H9 (cell line): ENCODE measurements at regions not wholly inside any gene's neighbourhood (a gene's known extent, or its start where the extent isn't known, plus 50 kb on each side); places are given as distances from the start of the nearest gene placed in this dataset.

ENCODE experiments used
- DNase-seq: peaks from one replicate; pipeline ENCODE4 v3.0.0-alpha.2; 2017
- H2AFZ ChIP-seq: one replicate; pipeline ENCODE4 v1.6.1; 2013; ENCODE audit warnings: mild to moderate bottlenecking, low read length, control low read depth, moderate library complexity
- H2AK5ac ChIP-seq: 2 replicates; pipeline ENCODE4 v1.6.1; 2013; ENCODE audit warnings: low read length, control low read depth, mixed read lengths; ENCODE audit not compliant: insufficient read length
- H2BK120ac ChIP-seq: one replicate; pipeline ENCODE4 v1.6.1; 2013; ENCODE audit warnings: low read depth, mild to moderate bottlenecking, low read length, control low read depth, inconsistent platforms; ENCODE audit not compliant: poor library complexity, severe bottlenecking
- H2BK12ac ChIP-seq: 2 replicates; pipeline ENCODE4 v1.6.1; 2013; ENCODE audit warnings: low read length, control low read depth, mixed read lengths, low read depth; ENCODE audit not compliant: insufficient read length
- H2BK15ac ChIP-seq: 2 replicates; pipeline ENCODE4 v1.6.1; 2013; ENCODE audit warnings: low read depth, low read length, control low read depth
- H2BK20ac ChIP-seq: one replicate; pipeline ENCODE4 v1.6.1; 2013; ENCODE audit warnings: low read depth, mild to moderate bottlenecking, low read length, control low read depth, inconsistent platforms; ENCODE audit not compliant: poor library complexity, severe bottlenecking
- H2BK5ac ChIP-seq: 2 replicates; pipeline ENCODE4 v1.6.1; 2013; ENCODE audit warnings: low read length, control low read depth, mixed read lengths; ENCODE audit not compliant: insufficient read length
- H3K14ac ChIP-seq: 2 replicates; pipeline ENCODE4 v1.6.1; 2013; ENCODE audit warnings: low read length, control low read depth; ENCODE audit not compliant: insufficient read depth
- H3K18ac ChIP-seq: 2 replicates; pipeline ENCODE4 v1.6.1; 2013; ENCODE audit warnings: low read depth, mild to moderate bottlenecking, mixed read lengths, low read length, control low read depth; ENCODE audit not compliant: insufficient read length
- H3K23ac ChIP-seq: 2 replicates; pipeline ENCODE4 v1.6.1; 2013; ENCODE audit warnings: low read length, control low read depth, mixed read lengths, low read depth; ENCODE audit not compliant: insufficient read length
- H3K23me2 ChIP-seq: 2 replicates; pipeline ENCODE4 v1.6.1; 2013; ENCODE audit warnings: low read depth, mild to moderate bottlenecking, mixed read lengths, low read length, control low read depth; ENCODE audit not compliant: insufficient read length, poor library complexity, severe bottlenecking
- H3K27ac ChIP-seq: 2 replicates; pipeline ENCODE4 v1.5.1; 2013; ENCODE audit warnings: low read length, control low read depth, mixed read lengths, low read depth; ENCODE audit not compliant: insufficient read length
- H3K27me3 ChIP-seq: 2 replicates; pipeline ENCODE4 v1.6.1; 2013; ENCODE audit warnings: low read length, control low read depth, inconsistent platforms; ENCODE audit not compliant: insufficient read depth
- H3K4ac ChIP-seq: 2 replicates; pipeline ENCODE4 v1.6.1; 2013; ENCODE audit warnings: low read depth, mild to moderate bottlenecking, control low read depth, inconsistent platforms, low read length, moderate library complexity
- H3K4me1 ChIP-seq: 2 replicates; pipeline ENCODE4 v1.6.1; 2013; ENCODE audit warnings: low read length, control low read depth, inconsistent platforms; ENCODE audit not compliant: insufficient read depth
- H3K4me2 ChIP-seq: 2 replicates; pipeline ENCODE4 v1.6.1; 2013; ENCODE audit warnings: low read length, control low read depth, mixed read lengths; ENCODE audit not compliant: insufficient read length, insufficient read depth
- H3K56ac ChIP-seq: 2 replicates; pipeline ENCODE4 v1.6.1; 2013; ENCODE audit warnings: low read depth, mild to moderate bottlenecking, mixed read lengths, low read length, control low read depth; ENCODE audit not compliant: insufficient read length
- H3K79me1 ChIP-seq: 2 replicates; pipeline ENCODE4 v1.6.1; 2013; ENCODE audit warnings: low read depth, mild to moderate bottlenecking, moderate library complexity, low read length, control low read depth, inconsistent platforms; ENCODE audit not compliant: insufficient read depth, poor library complexity, severe bottlenecking
- H3K79me2 ChIP-seq: 2 replicates; pipeline ENCODE4 v1.6.1; 2013; ENCODE audit warnings: low read length, control low read depth, inconsistent platforms; ENCODE audit not compliant: insufficient read depth
- H3K9ac ChIP-seq: 2 replicates; pipeline ENCODE4 v1.6.1; 2013; ENCODE audit warnings: low read length, control low read depth, mixed read lengths; ENCODE audit not compliant: insufficient read length; ENCODE audit errors: extremely low read depth
- H3K9me3 ChIP-seq: one replicate; pipeline ENCODE4 v1.6.1; 2013; ENCODE audit warnings: low read depth, low read length, inconsistent platforms; ENCODE audit not compliant: control insufficient read depth
- H3T11ph ChIP-seq: one replicate; pipeline ENCODE4 v1.6.1; 2013; ENCODE audit warnings: mild to moderate bottlenecking, low read length, control low read depth, inconsistent platforms
- H4K20me1 ChIP-seq: one replicate; pipeline ENCODE4 v1.6.1; 2013; ENCODE audit not compliant: control insufficient read depth, insufficient read length, insufficient read depth
- H4K5ac ChIP-seq: 2 replicates; pipeline ENCODE4 v1.6.1; 2013; ENCODE audit warnings: low read depth, mild to moderate bottlenecking, mixed read lengths, low read length, control low read depth; ENCODE audit not compliant: insufficient read length
- H4K8ac ChIP-seq: replicated peaks from 2 replicates; pipeline ENCODE4 v1.6.1; 2013; ENCODE audit warnings: low read length, control low read depth, mixed read lengths, low read depth; ENCODE audit not compliant: insufficient read length
- H4K91ac ChIP-seq: 2 replicates; pipeline ENCODE4 v1.6.1; 2013; ENCODE audit warnings: low read depth, mild to moderate bottlenecking, moderate library complexity, mixed read lengths, low read length, control low read depth; ENCODE audit not compliant: insufficient read length
- H3K27ac Mint-ChIP-seq, 3 experiments: 2 replicates in 2 of 3; 3 replicates in 1 of 3; pipeline ENCODE4 v1.8.0; 2020 to 2021; ENCODE audit warnings: mixed read lengths in 3 of 3, mild to moderate bottlenecking in 1 of 3, moderate library complexity in 1 of 3
- H3K27me3 Mint-ChIP-seq: 2 replicates; pipeline ENCODE4 v1.8.0; 2021; ENCODE audit warnings: low read depth, mild to moderate bottlenecking, moderate library complexity, mixed read lengths
- H3K36me3 Mint-ChIP-seq, 3 experiments: 2 replicates in 2 of 3; 3 replicates in 1 of 3; pipeline ENCODE4 v1.8.0; 2020 to 2021; ENCODE audit warnings: low read depth in 3 of 3, mixed read lengths in 3 of 3; ENCODE audit not compliant: insufficient read depth in 1 of 3
- H3K4me1 Mint-ChIP-seq, 2 experiments: 2 replicates each; pipeline ENCODE4 v1.8.0; 2020; ENCODE audit warnings: mixed read lengths in 2 of 2
- H3K4me3 Mint-ChIP-seq, 2 experiments: 2 replicates in 1 of 2; 3 replicates in 1 of 2; pipeline ENCODE4 v1.8.0; 2020 to 2021; ENCODE audit warnings: mild to moderate bottlenecking in 2 of 2, mixed read lengths in 2 of 2, moderate library complexity in 1 of 2
- H3K9me3 Mint-ChIP-seq, 2 experiments: 2 replicates in 1 of 2; 3 replicates in 1 of 2; pipeline ENCODE4 v1.8.0; 2020; ENCODE audit warnings: mild to moderate bottlenecking in 2 of 2, mixed read lengths in 2 of 2, moderate library complexity in 1 of 2
- WGBS: extraction: QIAGEN DNeasy Blood & Tissue Kit; methylation state at CpG from one replicate; pipeline ENCODE4 v1.1.7; 2013; ENCODE audit warnings: missing lambda C conversion rate, low lambda C conversion rate, mixed read lengths; ENCODE audit not compliant: insufficient read length; ENCODE audit errors: extremely low coverage; 5-methylcytosine and 5-hydroxymethylcytosine counted together
- TF ChIP-seq, protein P1 (sequence below): fragments of 200-600 bp; sonication (generic); conservative IDR thresholded peaks from 3 replicates; pipeline ENCODE4 v1.8.0; 2021; ENCODE audit warnings: antibody characterized with exemption, mild to moderate bottlenecking

- Mint-ChIP-seq H3K36me3 (peaks cover 3 to 10% (median 7%) of the 10 kb centered on the region in 3 experiments; a peak in 6 of 7 replicates), H3K4me1 (peaks cover 3% of the 10 kb centered on the region in 2 experiments; a peak in 1 of 4 replicates), H3K27me3 (peaks cover 2% of the 10 kb centered on the region; the same call in 1 of the 2 replicates), H3K27ac (no peak overlapping the region), H3K4me3 (no peak overlapping the region), H3K9me3 (peaks cover 71 to 83% of the 10 kb centered on the region in 2 experiments)
- H3K27me3 ChIP-seq, result no peaks in the 10 kb centered on the region
- no peaks in the 10 kb centered on the region for H3K4me1 ChIP-seq
- H3K9ac ChIP-seq, result no peak overlapping the region
- no peak overlapping the region for H3K18ac ChIP-seq
- no peak overlapping the region for H3T11ph ChIP-seq
- no peak overlapping the region for H3K56ac ChIP-seq
- no peak overlapping the region for H2BK15ac ChIP-seq
- no peak overlapping the region for H4K91ac ChIP-seq
- no peak overlapping the region for H2AK5ac ChIP-seq
- H2AFZ ChIP-seq, result no peak overlapping the region
- no peak for DNase-seq
- H4K8ac ChIP-seq, result no peak overlapping the region
- TF ChIP-seq, protein P1, sequence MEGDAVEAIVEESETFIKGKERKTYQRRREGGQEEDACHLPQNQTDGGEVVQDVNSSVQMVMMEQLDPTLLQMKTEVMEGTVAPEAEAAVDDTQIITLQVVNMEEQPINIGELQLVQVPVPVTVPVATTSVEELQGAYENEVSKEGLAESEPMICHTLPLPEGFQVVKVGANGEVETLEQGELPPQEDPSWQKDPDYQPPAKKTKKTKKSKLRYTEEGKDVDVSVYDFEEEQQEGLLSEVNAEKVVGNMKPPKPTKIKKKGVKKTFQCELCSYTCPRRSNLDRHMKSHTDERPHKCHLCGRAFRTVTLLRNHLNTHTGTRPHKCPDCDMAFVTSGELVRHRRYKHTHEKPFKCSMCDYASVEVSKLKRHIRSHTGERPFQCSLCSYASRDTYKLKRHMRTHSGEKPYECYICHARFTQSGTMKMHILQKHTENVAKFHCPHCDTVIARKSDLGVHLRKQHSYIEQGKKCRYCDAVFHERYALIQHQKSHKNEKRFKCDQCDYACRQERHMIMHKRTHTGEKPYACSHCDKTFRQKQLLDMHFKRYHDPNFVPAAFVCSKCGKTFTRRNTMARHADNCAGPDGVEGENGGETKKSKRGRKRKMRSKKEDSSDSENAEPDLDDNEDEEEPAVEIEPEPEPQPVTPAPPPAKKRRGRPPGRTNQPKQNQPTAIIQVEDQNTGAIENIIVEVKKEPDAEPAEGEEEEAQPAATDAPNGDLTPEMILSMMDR, result peak; percentile 56
- H3K79me2 ChIP-seq, result no peaks in the 10 kb centered on the region
- H3K27ac ChIP-seq, result no peak overlapping the region
- peaks cover 4% of the 10 kb centered on the region for H3K9me3 ChIP-seq
- H2BK12ac ChIP-seq, result no peak overlapping the region
- no peak overlapping the region for H3K23ac ChIP-seq
- H2BK120ac ChIP-seq, result no peak overlapping the region
- H3K23me2 ChIP-seq, result no peaks in the 10 kb centered on the region
- H3K4me2 ChIP-seq, result no peak overlapping the region
- H3K79me1 ChIP-seq, result no peaks in the 10 kb centered on the region
- H3K14ac ChIP-seq, result no peak overlapping the region
- WGBS, result no CpG with 5 or more reads among the region's 2 CpGs
- H2BK20ac ChIP-seq, result no peak overlapping the region
- no peak overlapping the region for H2BK5ac ChIP-seq
- no peak overlapping the region for H4K5ac ChIP-seq
- no peaks in the 10 kb centered on the region for H4K20me1 ChIP-seq
- H3K4ac ChIP-seq, result no peak overlapping the region
These were observed 157.5 kb upstream of the ITM2A start for GRCh38 chrX:79524642-79525041.
